Lower leg skin (tissue), 3 donors: ENCODE measurements at regions not wholly inside any gene's neighbourhood (a gene's known extent, or its start where the extent isn't known, plus 50 kb on each side); places are given as distances from the start of the nearest gene placed in this dataset.

Source experiments
- CTCF ChIP-seq, 3 donors: fragments of 450-650 bp; IDR thresholded peaks; one replicate each; pipeline ENCODE4 v1.5.1; 2016; ENCODE audit warnings: antibody characterized with exemption in 3 of 3, mild to moderate bottlenecking in 3 of 3, moderate library complexity in 2 of 3
- POLR2A ChIP-seq, 2 donors: fragments of 450-650 bp; IDR thresholded peaks; one replicate each; pipeline ENCODE4 v1.6.1; 2016 to 2017; ENCODE audit warnings: antibody characterized with exemption in 2 of 2, mild to moderate bottlenecking in 1 of 2, moderate library complexity in 1 of 2

GRCh38 chr15:95489103-95489502, 841.4 kb upstream of the NR2F2 start:
- TF ChIP-seq POLR2A (IDR thresholded peaks at IDR 0.05) (no peak), CTCF (IDR thresholded peaks at IDR 0.05) (no peak)
